ENCODE measurements at regions not wholly inside any gene's neighbourhood (a gene's known extent, or its start where the extent isn't known, plus 50 kb on each side); places are given as distances from the start of the nearest gene placed in this dataset.
A peak's percentile ranks its signal among the peaks of the same experiment; 100 is the strongest.
"Not testable (repeated sequence)": the region's sequence is repeated elsewhere in the genome, so short reads cannot be mapped to it uniquely, and the experiment has no call there.

DNA sequence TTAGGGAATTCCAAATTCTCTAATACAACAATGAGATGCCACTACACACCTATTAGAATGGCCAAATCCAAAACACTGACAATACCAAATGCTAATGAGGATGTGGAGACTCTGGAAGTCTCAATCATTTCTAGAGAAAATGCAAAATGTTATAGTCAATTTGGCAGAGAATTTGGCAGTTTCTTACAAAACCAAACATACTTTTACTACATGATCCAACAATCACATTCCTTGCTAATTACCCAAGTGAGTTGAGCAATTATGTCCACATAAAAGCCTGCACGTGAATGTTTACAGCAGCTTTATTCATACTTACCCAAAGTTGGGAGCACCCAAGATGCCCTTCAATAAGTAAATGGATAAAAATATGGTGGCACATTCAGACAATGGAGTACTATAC lies 278.4 kb upstream of the TGFBR2 start:
- H2BK5ac ChIP-seq (ENCODE audit: low read depth, low read length, poor library complexity, severe bottlenecking); H2BK120ac ChIP-seq (ENCODE audit: low read depth, low read length); H2AFZ ChIP-seq (ENCODE audit: low read depth, low read length); H3K4me3 ChIP-seq (ENCODE audit: insufficient read depth in 1 of 2, low read depth in 1 of 2, low read length in 2 of 2); H4K8ac ChIP-seq (ENCODE audit: low read length); H2BK12ac ChIP-seq (ENCODE audit: low read length in 2 of 2); H3K79me1 ChIP-seq (replicated peaks; ENCODE audit: low read length, poor library complexity, severe bottlenecking); H3K4me2 ChIP-seq (ENCODE audit: low read length, poor library complexity, severe bottlenecking); H3K36me3 ChIP-seq (ENCODE audit: control insufficient read depth in 1 of 2, insufficient read depth in 2 of 2, low read depth in 1 of 2, low read length in 2 of 2); H3K4me1 ChIP-seq (ENCODE audit: control insufficient read depth, insufficient read depth, low read depth, low read length); H3K4ac ChIP-seq (ENCODE audit: low read depth in 1 of 2, low read length in 2 of 2); H3K18ac ChIP-seq (ENCODE audit: low read depth in 1 of 2, low read length in 2 of 2); H4K91ac ChIP-seq (ENCODE audit: low read length); H2AK5ac ChIP-seq (ENCODE audit: low read length, severe bottlenecking); H3K23ac ChIP-seq (ENCODE audit: low read length in 2 of 2); H3K27ac ChIP-seq (ENCODE audit: low read length, poor library complexity, severe bottlenecking); H3K14ac ChIP-seq (ENCODE audit: low read length in 2 of 2); H2BK15ac ChIP-seq (ENCODE audit: low read depth, poor library complexity, severe bottlenecking); H3K9ac ChIP-seq (ENCODE audit: low read length); H3K27me3 ChIP-seq (ENCODE audit: control insufficient read depth in 1 of 2, insufficient read depth in 1 of 2, low read length in 2 of 2); DNase-seq; H3K9me3 ChIP-seq (ENCODE audit: control insufficient read depth, low read length): not testable (repeated sequence)
- WGBS: no CpG with 5 or more reads among the region's 1 CpG

DNA sequence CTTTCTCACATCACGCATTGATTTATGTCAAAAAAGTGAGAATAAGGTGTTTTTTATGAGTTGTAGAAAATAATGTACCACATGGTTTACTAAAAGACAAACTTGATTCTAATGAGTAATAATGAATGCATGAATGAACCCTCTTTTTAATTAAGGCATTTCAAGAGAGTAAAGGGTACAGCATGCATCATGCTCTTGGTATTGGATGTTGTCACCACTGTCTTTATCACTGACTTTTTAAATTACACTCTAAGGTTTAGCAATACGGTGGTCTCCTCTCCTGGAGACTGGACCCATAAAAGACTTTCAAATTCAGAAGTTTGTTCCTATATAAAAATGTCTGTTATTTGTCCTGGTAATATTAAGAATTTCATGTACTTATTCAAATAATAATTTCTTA lies 277.5 kb upstream of the TGFBR2 start:
- not testable (repeated sequence) for H3K9ac ChIP-seq (ENCODE audit: low read length); H3K36me3 ChIP-seq (ENCODE audit: control insufficient read depth in 1 of 2, insufficient read depth in 2 of 2, low read depth in 1 of 2, low read length in 2 of 2); H3K14ac ChIP-seq (ENCODE audit: low read length in 2 of 2); H3K79me1 ChIP-seq (replicated peaks; ENCODE audit: low read length, poor library complexity, severe bottlenecking); H3K4me3 ChIP-seq (ENCODE audit: insufficient read depth in 1 of 2, low read depth in 1 of 2, low read length in 2 of 2); H3K4me2 ChIP-seq (ENCODE audit: low read length, poor library complexity, severe bottlenecking); H2BK5ac ChIP-seq (ENCODE audit: low read depth, low read length, poor library complexity, severe bottlenecking); H2BK120ac ChIP-seq (ENCODE audit: low read depth, low read length); H3K4me1 ChIP-seq (ENCODE audit: control insufficient read depth, insufficient read depth, low read depth, low read length); H3K27ac ChIP-seq (ENCODE audit: low read length, poor library complexity, severe bottlenecking); H2BK12ac ChIP-seq (ENCODE audit: low read length in 2 of 2); H2AFZ ChIP-seq (ENCODE audit: low read depth, low read length); H4K91ac ChIP-seq (ENCODE audit: low read length); H2BK15ac ChIP-seq (ENCODE audit: low read depth, poor library complexity, severe bottlenecking); H3K18ac ChIP-seq (ENCODE audit: low read depth in 1 of 2, low read length in 2 of 2); DNase-seq; H3K23ac ChIP-seq (ENCODE audit: low read length in 2 of 2); H3K4ac ChIP-seq (ENCODE audit: low read depth in 1 of 2, low read length in 2 of 2); H4K8ac ChIP-seq (ENCODE audit: low read length); H2AK5ac ChIP-seq (ENCODE audit: low read length, severe bottlenecking); H3K27me3 ChIP-seq (ENCODE audit: control insufficient read depth in 1 of 2, insufficient read depth in 1 of 2, low read length in 2 of 2); H3K9me3 ChIP-seq (ENCODE audit: control insufficient read depth, low read length)
- WGBS: no CpG with 5 or more reads among the region's 2 CpGs

DNA sequence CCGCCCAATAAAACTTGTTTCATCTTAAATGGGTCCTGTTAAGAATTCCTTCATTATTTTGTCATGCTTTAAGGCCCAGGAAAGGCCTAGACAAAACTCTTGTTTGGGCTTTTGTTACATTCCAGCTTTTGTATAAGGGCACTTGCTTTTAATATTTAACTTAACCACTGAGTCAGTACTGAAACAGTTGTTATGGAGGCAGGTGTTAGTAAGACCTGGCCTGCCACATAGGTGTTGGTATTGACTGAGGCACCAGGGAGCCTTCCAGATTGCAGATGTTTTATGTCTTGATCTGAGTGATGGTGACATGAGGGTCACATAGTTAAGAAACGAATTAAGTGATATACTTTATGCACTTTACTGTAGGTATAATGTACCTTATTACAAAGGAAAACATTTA lies 274.9 kb upstream of the TGFBR2 start:
- Histone ChIP-seq H2BK5ac (ENCODE audit: low read depth, low read length, poor library complexity, severe bottlenecking) (no peak overlapping the region), H2BK15ac (ENCODE audit: low read depth, poor library complexity, severe bottlenecking) (no peak overlapping the region), H3K14ac (ENCODE audit: low read length in 2 of 2) (no peak overlapping the region), H3K23ac (ENCODE audit: low read length in 2 of 2) (no peak overlapping the region), H3K27ac (ENCODE audit: low read length, poor library complexity, severe bottlenecking) (peak overlapping the region; percentile 55), H3K4ac (ENCODE audit: low read depth in 1 of 2, low read length in 2 of 2) (no peak overlapping the region), H2AK5ac (ENCODE audit: low read length, severe bottlenecking) (no peak overlapping the region), H3K4me1 (ENCODE audit: control insufficient read depth, insufficient read depth, low read depth, low read length) (peaks cover 3% of the 10 kb centered on the region), H4K91ac (ENCODE audit: low read length) (no peak overlapping the region), H3K79me1 (replicated peaks; ENCODE audit: low read length, poor library complexity, severe bottlenecking) (no peaks in the 10 kb centered on the region), H2AFZ (ENCODE audit: low read depth, low read length) (no peak overlapping the region), H3K18ac (ENCODE audit: low read depth in 1 of 2, low read length in 2 of 2) (no peak overlapping the region), H2BK120ac (ENCODE audit: low read depth, low read length) (no peak overlapping the region), H3K27me3 (ENCODE audit: control insufficient read depth in 1 of 2, insufficient read depth in 1 of 2, low read length in 2 of 2) (no peaks in the 10 kb centered on the region), H3K36me3 (ENCODE audit: control insufficient read depth in 1 of 2, insufficient read depth in 2 of 2, low read depth in 1 of 2, low read length in 2 of 2) (no peaks in the 10 kb centered on the region), H2BK12ac (ENCODE audit: low read length in 2 of 2) (no peak overlapping the region), H3K4me3 (ENCODE audit: insufficient read depth in 1 of 2, low read depth in 1 of 2, low read length in 2 of 2) (no peak overlapping the region), H3K9ac (ENCODE audit: low read length) (no peak overlapping the region), H3K9me3 (ENCODE audit: control insufficient read depth, low read length) (no peaks in the 10 kb centered on the region), H3K4me2 (ENCODE audit: low read length, poor library complexity, severe bottlenecking) (no peak overlapping the region), H4K8ac (ENCODE audit: low read length) (no peak overlapping the region)
- no peak for DNase-seq
- no CpG with 5 or more reads among the region's 2 CpGs for WGBS

DNA sequence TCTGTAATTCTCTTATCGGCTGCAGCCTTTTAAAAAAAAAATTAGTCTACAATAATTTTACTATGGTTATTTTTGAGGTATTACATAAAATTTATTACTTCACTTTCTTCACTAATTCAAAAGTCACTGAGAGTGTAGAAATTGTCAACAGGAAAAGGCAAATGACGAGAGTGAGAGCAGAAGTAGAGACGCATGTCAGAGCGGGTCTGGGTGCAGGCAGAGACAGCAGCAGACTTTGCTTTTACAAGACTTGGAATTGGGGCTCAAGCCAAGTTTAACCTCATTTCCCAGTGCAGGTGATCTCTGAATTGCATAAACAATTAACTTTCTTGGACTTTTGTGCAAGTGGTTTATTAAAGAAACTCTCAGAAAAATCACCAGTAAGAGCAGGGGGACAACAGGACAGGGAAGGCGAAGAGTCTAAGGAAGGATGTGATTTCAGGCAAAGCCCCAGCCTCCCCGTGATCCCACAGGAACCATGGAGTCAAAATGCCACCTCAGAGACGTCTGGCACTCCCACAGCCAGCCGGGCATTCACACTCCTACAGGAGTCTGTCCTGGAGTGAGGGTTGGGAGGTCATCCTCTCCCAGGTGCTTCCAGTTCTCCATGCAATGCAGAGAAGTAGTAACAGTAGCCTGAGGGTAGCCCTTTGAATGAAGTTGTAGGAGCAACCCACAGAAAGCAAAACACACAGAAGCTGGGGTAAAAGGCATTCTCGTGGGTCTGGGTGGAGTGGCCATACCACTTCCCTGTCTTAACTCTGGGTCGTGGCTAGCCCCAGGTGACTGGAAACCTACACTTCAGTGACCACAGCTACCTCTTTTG lies 274.0 kb upstream of the TGFBR2 start:
- H2BK120ac ChIP-seq (ENCODE audit: low read depth, low read length): no peak overlapping the region
- no peak for DNase-seq
- H4K91ac ChIP-seq (ENCODE audit: low read length): no peak overlapping the region
- H3K4me1 ChIP-seq (ENCODE audit: control insufficient read depth, insufficient read depth, low read depth, low read length): peaks cover 3% of the 10 kb centered on the region
- H2BK12ac ChIP-seq (ENCODE audit: low read length in 2 of 2): no peak overlapping the region
- no peak overlapping the region for H3K14ac ChIP-seq (ENCODE audit: low read length in 2 of 2)
- no peak overlapping the region for H2BK5ac ChIP-seq (ENCODE audit: low read depth, low read length, poor library complexity, severe bottlenecking)
- no peak overlapping the region for H2AFZ ChIP-seq (ENCODE audit: low read depth, low read length)
- H3K9me3 ChIP-seq (ENCODE audit: control insufficient read depth, low read length): no peaks in the 10 kb centered on the region
- no peak overlapping the region for H3K4ac ChIP-seq (ENCODE audit: low read depth in 1 of 2, low read length in 2 of 2)
- H2AK5ac ChIP-seq (ENCODE audit: low read length, severe bottlenecking): no peak overlapping the region
- H2BK15ac ChIP-seq (ENCODE audit: low read depth, poor library complexity, severe bottlenecking): peak overlapping the region; percentile 80
- H4K8ac ChIP-seq (ENCODE audit: low read length): peak overlapping the region; percentile 5
- no peaks in the 10 kb centered on the region for H3K27me3 ChIP-seq (ENCODE audit: control insufficient read depth in 1 of 2, insufficient read depth in 1 of 2, low read length in 2 of 2)
- H3K36me3 ChIP-seq (ENCODE audit: control insufficient read depth in 1 of 2, insufficient read depth in 2 of 2, low read depth in 1 of 2, low read length in 2 of 2): no peaks in the 10 kb centered on the region
- no peak overlapping the region for H3K9ac ChIP-seq (ENCODE audit: low read length)
- peak overlapping the region in 1 of 2 experiments; percentile 19 for H3K18ac ChIP-seq (ENCODE audit: low read depth in 1 of 2, low read length in 2 of 2)
- H3K23ac ChIP-seq (ENCODE audit: low read length in 2 of 2): no peak overlapping the region
- H3K4me2 ChIP-seq (ENCODE audit: low read length, poor library complexity, severe bottlenecking): no peak overlapping the region
- 77% methylated on average over 9 of the region's 10 CpGs for WGBS
- no peak overlapping the region for H3K27ac ChIP-seq (ENCODE audit: low read length, poor library complexity, severe bottlenecking)
- no peak overlapping the region for H3K4me3 ChIP-seq (ENCODE audit: insufficient read depth in 1 of 2, low read depth in 1 of 2, low read length in 2 of 2)
- no peaks in the 10 kb centered on the region for H3K79me1 ChIP-seq (replicated peaks; ENCODE audit: low read length, poor library complexity, severe bottlenecking)
